NT2/D1 (cell line): ENCODE measurements at regions not wholly inside any gene's neighbourhood (a gene's known extent, or its start where the extent isn't known, plus 50 kb on each side); places are given as distances from the start of the nearest gene placed in this dataset.

Experiments
- YY1 ChIP-seq: IDR thresholded peaks from 2 replicates; pipeline ENCODE4 v1.6.1; 2011; ENCODE audit not compliant: insufficient read length, insufficient read depth
- ZNF274 ChIP-seq: IDR thresholded peaks from 2 replicates; pipeline ENCODE4 v1.6.1; 2011; ENCODE audit warnings: mild to moderate bottlenecking, low read depth, low read length

GRCh38 chr12:63025116-63025515 lies 90.2 kb upstream of the PPM1H start:
- no peak for TF ChIP-seq ZNF274
- TF ChIP-seq YY1: no peak
